ENCODE measurements at regions not wholly inside any gene's neighbourhood (a gene's known extent, or its start where the extent isn't known, plus 50 kb on each side); places are given as distances from the start of the nearest gene placed in this dataset.

GRCh38 chr1:17923666-17924065, 168.5 kb downstream of the ACTL8 start:
- TF ChIP-seq CTCF (conservative IDR thresholded peaks at IDR 0.05) (no peak), ZFX (IDR thresholded peaks at IDR 0.05) (no peak)
